HG03039 (cell line): ENCODE measurements at regions not wholly inside any gene's neighbourhood (a gene's known extent, or its start where the extent isn't known, plus 50 kb on each side); places are given as distances from the start of the nearest gene placed in this dataset.

Experiments
- ATAC-seq: cut with Tn5 transposase; IDR thresholded peaks from one replicate; pipeline ENCODE4 v1.9.1; 2021; ENCODE audit warnings: mild to moderate bottlenecking, moderate library complexity; ENCODE audit not compliant: unreplicated experiment

- ATAC-seq = no peak
Observed at GRCh38 chr3:66165660-66166059, 55.1 kb upstream of the SLC25A26 start.

- no peak for ATAC-seq
Observed at GRCh38 chr3:66164155-66164554, 56.6 kb upstream of the SLC25A26 start.

GRCh38 chr3:66163222-66163621 lies 57.6 kb upstream of the SLC25A26 start:
- ATAC-seq = no peak

GRCh38 chr3:66162766-66163165 lies 58.0 kb upstream of the SLC25A26 start:
- ATAC-seq = no peak

GRCh38 chr3:66158933-66159683 lies 61.7 kb upstream of the SLC25A26 start:
- no peak for ATAC-seq

- ATAC-seq = no peak
Observed at GRCh38 chr3:66154444-66154861, 66.3 kb upstream of the SLC25A26 start.

- ATAC-seq = no peak
Observed at GRCh38 chr3:66153481-66154443, 67.0 kb upstream of the SLC25A26 start.

- ATAC-seq = no peak
Observed at GRCh38 chr3:66152336-66152735, 68.5 kb upstream of the SLC25A26 start.

- no peak for ATAC-seq
Observed at GRCh38 chr3:66150977-66151376, 69.8 kb upstream of the SLC25A26 start.

- ATAC-seq = no peak
Observed at GRCh38 chr3:66149269-66149668, 71.5 kb upstream of the SLC25A26 start.

GRCh38 chr3:66145408-66145733 lies 75.4 kb upstream of the SLC25A26 start:
- ATAC-seq = no peak

GRCh38 chr3:66144568-66145407 lies 76.0 kb upstream of the SLC25A26 start:
- no peak for ATAC-seq

GRCh38 chr3:66142079-66142478 lies 78.7 kb upstream of the SLC25A26 start:
- no peak for ATAC-seq

- ATAC-seq = no peak
Observed at GRCh38 chr3:66140743-66141372, 79.9 kb upstream of the SLC25A26 start.

GRCh38 chr3:66140106-66140505 lies 80.7 kb upstream of the SLC25A26 start:
- no peak for ATAC-seq

GRCh38 chr3:66139415-66139814 lies 81.4 kb upstream of the SLC25A26 start:
- ATAC-seq = no peak

GRCh38 chr3:66138336-66139313 lies 82.2 kb upstream of the SLC25A26 start:
- no peak for ATAC-seq

GRCh38 chr3:66136597-66136996 lies 84.2 kb upstream of the SLC25A26 start:
- no peak for ATAC-seq

GRCh38 chr3:66133853-66134445 lies 86.9 kb upstream of the SLC25A26 start:
- ATAC-seq = no peak
